GM12878 (cell line): ENCODE measurements at regions not wholly inside any gene's neighbourhood (a gene's known extent, or its start where the extent isn't known, plus 50 kb on each side); places are given as distances from the start of the nearest gene placed in this dataset.

Experiments
- ATAC-seq: fragments of 200-7000 bp; cut with Tn5 transposase; 3 replicates; pipeline ENCODE4 v1.9.1; 2020; ENCODE audit warnings: mild to moderate bottlenecking, moderate library complexity
- BruUV-seq: library from RNA; stranded (reverse); fragments of 400-500 nt; replicated peaks from 2 replicates; lab custom pipeline; 2021; lab: Mats Ljungman, UMichigan
- CTCF ChIA-PET: fragments of 300-600 bp; sonication (Branson Sonifier 250); formaldehyde crosslinking; extraction: SDS; loops from one replicate; lab custom pipeline; 2021; ENCODE audit warnings: inconsistent platforms; lab: Yijun Ruan, JAX
- POLR2A ChIA-PET: fragments of 350-600 bp; formaldehyde crosslinking; extraction: SDS; loops from one replicate; lab custom pipeline; 2021; ENCODE audit warnings: inconsistent platforms; lab: Charles Lee
- RAD21 ChIA-PET: fragments of 300-600 bp; sonication (Branson Sonifier 250); formaldehyde crosslinking; loops from one replicate; lab custom pipeline; 2023; ENCODE audit warnings: antibody characterized with exemption; ENCODE audit not compliant: unreplicated experiment; lab: Charles Lee
- SMC1A ChIA-PET: fragments of 300-600 bp; sonication (Branson Sonifier 250); formaldehyde crosslinking; loops from one replicate; lab custom pipeline; 2023; ENCODE audit not compliant: unreplicated experiment, uncharacterized antibody; lab: Charles Lee
- DNase-seq: peaks from one replicate; pipeline ENCODE4 v3.0.0-alpha.2; 2011; ENCODE audit warnings: low read depth, low spot score
- FAIRE-seq: peaks from 3 replicates; lab custom pipeline; 2011; peaks lifted over from hg19 to GRCh38; lab: Jason Lieb, UNC
- H2AFZ ChIP-seq: 2 replicates; pipeline ENCODE4 v1.6.0; 2011; ENCODE audit warnings: low read depth, low read length, control low read depth; ENCODE audit not compliant: control insufficient read depth
- H3K27ac ChIP-seq: 2 replicates; pipeline ENCODE4 v1.5.1; 2011; ENCODE audit warnings: control low read depth; ENCODE audit not compliant: control insufficient read depth, insufficient read depth
- H3K27me3 ChIP-seq, 2 experiments: replicated peaks in 1 of 2; 2 replicates each; pipeline versions ENCODE4 v1.6.0 to v1.6.1; 2011; ENCODE audit warnings: low read length in 1 of 2; ENCODE audit not compliant: control insufficient read depth in 2 of 2, insufficient read depth in 2 of 2
- H3K36me3 ChIP-seq, 2 experiments: 2 replicates each; pipeline ENCODE4 v1.5.1; 2011; ENCODE audit warnings: low read length in 1 of 2; ENCODE audit not compliant: control insufficient read depth in 2 of 2, insufficient read depth in 2 of 2
- H3K4me1 ChIP-seq: 2 replicates; pipeline ENCODE4 v1.6.1; 2011; ENCODE audit warnings: mild to moderate bottlenecking, low read length, moderate library complexity, mixed read lengths; ENCODE audit not compliant: control insufficient read depth, insufficient read depth
- H3K4me2 ChIP-seq: 2 replicates; pipeline ENCODE4 v1.6.0; 2011; ENCODE audit warnings: control low read depth; ENCODE audit not compliant: control insufficient read depth, insufficient read depth
- H3K4me3 ChIP-seq: fragments of 200-600 bp; sonication (generic); 2 replicates; pipeline ENCODE4 v1.5.1; 2016
- H3K79me2 ChIP-seq: 2 replicates; pipeline ENCODE4 v1.6.0; 2011; ENCODE audit warnings: low read length; ENCODE audit not compliant: control insufficient read depth, insufficient read depth
- H3K9ac ChIP-seq: 2 replicates; pipeline ENCODE4 v1.8.0; 2011; ENCODE audit warnings: low read length, control low read depth, mixed read lengths; ENCODE audit not compliant: control insufficient read depth, insufficient read depth
- H3K9me3 ChIP-seq: replicated peaks from 3 replicates; pipeline ENCODE4 v1.5.1; 2011; ENCODE audit warnings: mild to moderate bottlenecking, low read length; ENCODE audit not compliant: control insufficient read depth, insufficient read depth
- H4K20me1 ChIP-seq: 2 replicates; pipeline ENCODE4 v1.6.0; 2011; ENCODE audit not compliant: control insufficient read depth, insufficient read depth
- HDAC2 ChIP-seq: fragments of 200-600 bp; sonication (generic); IDR thresholded peaks from 2 replicates; pipeline ENCODE4 v1.6.1; 2017
- IKZF2 ChIP-seq, 2 experiments: fragments of 450-650 bp; IDR thresholded peaks; 2 replicates each; pipeline ENCODE4 v1.6.1; 2017; ENCODE audit warnings: mild to moderate bottlenecking in 2 of 2, moderate library complexity in 2 of 2
- LARP7 ChIP-seq: fragments of 450-650 bp; IDR thresholded peaks from 2 replicates; pipeline ENCODE4 v1.6.1; 2017; ENCODE audit warnings: mild to moderate bottlenecking
- MEF2A ChIP-seq: IDR thresholded peaks from 2 replicates; pipeline ENCODE4 v1.6.1; 2011; ENCODE audit warnings: low read depth, mild to moderate bottlenecking, low read length, moderate library complexity; ENCODE audit not compliant: insufficient read depth
- NFYB ChIP-seq: IDR thresholded peaks from 2 replicates; pipeline ENCODE4 v1.6.1; 2011; ENCODE audit warnings: low read depth, mild to moderate bottlenecking, low read length, improper control_type of control experiment, moderate library complexity; ENCODE audit not compliant: insufficient read depth
- NRF1 ChIP-seq: conservative IDR thresholded peaks from 2 replicates; pipeline ENCODE4 v1.6.1; 2011; ENCODE audit warnings: mild to moderate bottlenecking, low read depth, low read length, improper control_type of control experiment
- RBBP5 ChIP-seq: fragments of 200-600 bp; sonication (generic); conservative IDR thresholded peaks from 2 replicates; pipeline ENCODE4 v1.6.1; 2016
- RUNX3 ChIP-seq: IDR thresholded peaks from 2 replicates; pipeline ENCODE4 v1.6.1; 2012; ENCODE audit warnings: low read length, inconsistent platforms
- SP1 ChIP-seq: IDR thresholded peaks from one replicate; pipeline ENCODE4 v1.6.1; 2011; ENCODE audit warnings: low read depth, low read length
- SREBF2 ChIP-seq: IDR thresholded peaks from 2 replicates; pipeline ENCODE4 v1.6.1; 2012; ENCODE audit warnings: mild to moderate bottlenecking, low read length
- STAT3 ChIP-seq: IDR thresholded peaks from 2 replicates; pipeline ENCODE4 v1.6.1; 2011; ENCODE audit warnings: low read depth, low read length, improper control_type of control experiment
- TAF1 ChIP-seq: IDR thresholded peaks from 2 replicates; pipeline ENCODE4 v1.6.1; 2011; ENCODE audit warnings: mild to moderate bottlenecking, low read depth, low read length, borderline replicate concordance
- ZBTB4 ChIP-seq: fragments of 450-650 bp; formaldehyde crosslinking; IDR thresholded peaks from 2 replicates; pipeline ENCODE4 v1.4.0; 2022; ENCODE audit warnings: mild to moderate bottlenecking, moderate library complexity
- ZSCAN29 ChIP-seq: fragments of 450-650 bp; IDR thresholded peaks from 2 replicates; pipeline ENCODE4 v1.6.1; 2017; ENCODE audit warnings: mild to moderate bottlenecking, moderate library complexity
- WGBS: methylation state at CpG from one replicate; pipeline ENCODE4 v1.1.6; 2016; ENCODE audit warnings: low lambda C conversion rate; ENCODE audit not compliant: insufficient replicate concordance, insufficient coverage; ENCODE audit errors: missing lambda C conversion rate; 5-methylcytosine and 5-hydroxymethylcytosine counted together
- in situ Hi-C: fragments of 300-500 bp; cut with MboI; formaldehyde crosslinking; loops from 9 replicates; pipeline ENCODE4 v1.14.3; 2018; ENCODE audit warnings: mixed read lengths
- intact Hi-C: fragments of 100-400 bp; cut with micrococcal nuclease; formaldehyde crosslinking; loops from one replicate; pipeline ENCODE4 v1.14.2; 2022; ENCODE audit not compliant: unreplicated experiment
- TF ChIP-seq, protein P1 (sequence below): fragments of 450-650 bp; IDR thresholded peaks from 2 replicates; pipeline ENCODE4 v1.6.1; 2018; ENCODE audit warnings: mild to moderate bottlenecking, low read depth, moderate library complexity; ENCODE audit not compliant: partially characterized antibody

DNA sequence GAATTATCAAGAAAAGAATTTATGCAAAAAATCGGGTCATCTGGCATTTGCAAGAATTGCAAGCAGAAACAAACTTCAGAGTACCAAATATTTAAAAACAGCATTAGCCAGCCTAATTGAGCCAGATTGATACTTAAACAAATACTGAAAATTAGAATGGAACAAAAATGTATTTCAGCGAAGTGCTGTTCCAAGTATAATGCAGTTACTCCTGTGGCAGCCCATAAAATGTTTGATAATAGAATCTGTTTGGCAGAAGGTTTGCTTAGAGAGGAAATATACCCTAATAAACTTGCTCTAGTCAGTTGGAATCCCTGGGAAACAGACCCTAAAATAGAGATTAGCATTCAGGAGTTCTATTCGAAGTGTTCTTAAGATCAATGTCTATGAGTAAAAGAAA lies 835.1 kb upstream of the MBL2 start:
- H3K4me3 ChIP-seq, result no peak overlapping the region
- FAIRE-seq, result no peak
- no peak overlapping the region for H2AFZ ChIP-seq
- ChIA-PET RAD21 (no interaction called here), POLR2A (no interaction called here), CTCF (no interaction called here), SMC1A (no interaction called here)
- no peaks in the 10 kb centered on the region for H3K4me1 ChIP-seq
- TF ChIP-seq NRF1 (no peak), TAF1 (no peak), HDAC2 (no peak), MEF2A (no peak)
- H3K4me2 ChIP-seq, result no peak overlapping the region
- no peak for ATAC-seq
- H4K20me1 ChIP-seq, result no peaks in the 10 kb centered on the region
- 33% methylated on average over 3 of the region's 3 CpGs for WGBS
- intact Hi-C loops (loop anchor here (10.0 kb wide), 2 partner anchors 237 to 1657 kb away; no protein-coding TSS in a partner anchor), in situ Hi-C loops (no loop called here)
- no peak for DNase-seq
- no peaks in the 10 kb centered on the region for H3K36me3 ChIP-seq
- H3K9ac ChIP-seq, result no peak overlapping the region
- no peaks in the 10 kb centered on the region for H3K27me3 ChIP-seq
- BruUV-seq, result no TSS peak
- H3K9me3 ChIP-seq, result no peaks in the 10 kb centered on the region
- no peaks in the 10 kb centered on the region for H3K79me2 ChIP-seq
- no peak overlapping the region for H3K27ac ChIP-seq

DNA sequence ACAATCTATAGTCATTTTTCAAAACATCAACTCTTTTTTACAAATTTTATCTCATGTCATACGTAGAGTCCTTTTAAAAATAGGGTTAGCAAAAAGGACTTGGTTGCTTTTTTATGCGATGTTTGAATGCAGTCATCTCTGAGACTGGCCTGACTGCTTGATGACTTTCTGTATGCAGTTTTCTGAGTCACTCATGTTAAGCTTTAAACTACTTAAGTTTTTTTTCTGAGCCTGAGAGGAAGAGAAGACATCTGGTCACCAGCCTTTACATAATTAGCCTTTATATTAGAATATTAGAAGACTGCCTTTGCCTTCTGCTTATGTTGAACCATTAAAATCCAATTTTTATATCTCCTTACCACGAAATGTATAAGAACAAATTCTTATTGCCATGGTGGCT lies 834.4 kb upstream of the MBL2 start:
- Histone ChIP-seq H4K20me1 (no peaks in the 10 kb centered on the region), H3K79me2 (no peaks in the 10 kb centered on the region), H3K27ac (no peak overlapping the region), H3K36me3 (no peaks in the 10 kb centered on the region), H3K4me3 (no peak overlapping the region), H3K9me3 (no peaks in the 10 kb centered on the region), H3K27me3 (no peaks in the 10 kb centered on the region), H2AFZ (no peak overlapping the region), H3K4me1 (no peaks in the 10 kb centered on the region), H3K4me2 (no peak overlapping the region), H3K9ac (no peak overlapping the region)
- FAIRE-seq (no peak), ATAC-seq (no peak), DNase-seq (no peak)
- POLR2A ChIA-PET, result no interaction called here
- WGBS, result 13% methylated on average over 3 of the region's 3 CpGs
- BruUV-seq, result no TSS peak
- in situ Hi-C loops (no loop called here), intact Hi-C loops (loop anchor here (10.0 kb wide), 2 partner anchors 238 to 1658 kb away; no protein-coding TSS in a partner anchor)
- RAD21 ChIA-PET, result no interaction called here
- CTCF ChIA-PET, result interaction anchor here (0.6 to 1.2 kb wide), 2 partner anchors 11 to 148 kb away, joined by 3 to 4 read pairs; no protein-coding TSS in a partner anchor
- SMC1A ChIA-PET, result no interaction called here
- TF ChIP-seq ZBTB4 (CRISPR knock-in tag), result no peak
- TF ChIP-seq, protein P1, sequence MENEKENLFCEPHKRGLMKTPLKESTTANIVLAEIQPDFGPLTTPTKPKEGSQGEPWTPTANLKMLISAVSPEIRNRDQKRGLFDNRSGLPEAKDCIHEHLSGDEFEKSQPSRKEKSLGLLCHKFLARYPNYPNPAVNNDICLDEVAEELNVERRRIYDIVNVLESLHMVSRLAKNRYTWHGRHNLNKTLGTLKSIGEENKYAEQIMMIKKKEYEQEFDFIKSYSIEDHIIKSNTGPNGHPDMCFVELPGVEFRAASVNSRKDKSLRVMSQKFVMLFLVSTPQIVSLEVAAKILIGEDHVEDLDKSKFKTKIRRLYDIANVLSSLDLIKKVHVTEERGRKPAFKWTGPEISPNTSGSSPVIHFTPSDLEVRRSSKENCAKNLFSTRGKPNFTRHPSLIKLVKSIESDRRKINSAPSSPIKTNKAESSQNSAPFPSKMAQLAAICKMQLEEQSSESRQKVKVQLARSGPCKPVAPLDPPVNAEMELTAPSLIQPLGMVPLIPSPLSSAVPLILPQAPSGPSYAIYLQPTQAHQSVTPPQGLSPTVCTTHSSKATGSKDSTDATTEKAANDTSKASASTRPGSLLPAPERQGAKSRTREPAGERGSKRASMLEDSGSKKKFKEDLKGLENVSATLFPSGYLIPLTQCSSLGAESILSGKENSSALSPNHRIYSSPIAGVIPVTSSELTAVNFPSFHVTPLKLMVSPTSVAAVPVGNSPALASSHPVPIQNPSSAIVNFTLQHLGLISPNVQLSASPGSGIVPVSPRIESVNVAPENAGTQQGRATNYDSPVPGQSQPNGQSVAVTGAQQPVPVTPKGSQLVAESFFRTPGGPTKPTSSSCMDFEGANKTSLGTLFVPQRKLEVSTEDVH, result no peak
- no peak for TF ChIP-seq ZSCAN29
- TF ChIP-seq RUNX3, result no peak
- no peak for TF ChIP-seq STAT3
- TF ChIP-seq IKZF2 (IDR thresholded peaks at IDR 0.05), result no peak
- TF ChIP-seq RBBP5, result no peak
- no peak for TF ChIP-seq LARP7
- no peak for TF ChIP-seq SREBF2
- no peak for TF ChIP-seq SP1
- no peak for TF ChIP-seq NFYB
